Bone marrow (tissue), 2 donors: ENCODE measurements at regions not wholly inside any gene's neighbourhood (a gene's known extent, or its start where the extent isn't known, plus 50 kb on each side); places are given as distances from the start of the nearest gene placed in this dataset.
A peak's percentile ranks its signal among the peaks of the same experiment; 100 is the strongest.
"Not testable (repeated sequence)": the region's sequence is repeated elsewhere in the genome, so short reads cannot be mapped to it uniquely, and the experiment has no call there.

Experiments
- DNase-seq, 2 donors: peaks; one replicate each; lab custom pipeline; 2025; lab: John Stamatoyannopoulos, UW

- DNase-seq, result not testable (repeated sequence)
Observed at GRCh38 chrX:131893857-131894256, 129.2 kb upstream of the STK26 start.

- DNase-seq, result peak in 1 of 2 donors; percentile 43
Observed at GRCh38 chrX:131894995-131895394, 128.1 kb upstream of the STK26 start.

- DNase-seq, result no peak
Observed at GRCh38 chrX:131895807-131896206, 127.3 kb upstream of the STK26 start.

GRCh38 chrX:131901546-131901945, 121.6 kb upstream of the STK26 start:
- DNase-seq, result no peak

GRCh38 chrX:131907488-131908314, 115.4 kb upstream of the STK26 start:
- no peak for DNase-seq

GRCh38 chrX:131910586-131910985, 112.5 kb upstream of the STK26 start:
- DNase-seq, result no peak

GRCh38 chrX:131915488-131915887, 107.6 kb upstream of the STK26 start:
- DNase-seq, result no peak

GRCh38 chrX:131917588-131917987, 105.5 kb upstream of the STK26 start:
- DNase-seq, result no peak

- DNase-seq, result no peak
Observed at GRCh38 chrX:131918839-131919238, 104.3 kb upstream of the STK26 start.

- no peak for DNase-seq
Observed at GRCh38 chrX:131923614-131924250, 99.4 kb upstream of the STK26 start.

- DNase-seq, result no peak
Observed at GRCh38 chrX:131938749-131939148, 84.4 kb upstream of the STK26 start.

GRCh38 chrX:131942034-131942433, 81.1 kb upstream of the STK26 start:
- DNase-seq, result no peak

GRCh38 chrX:131944936-131945902, 77.9 kb upstream of the STK26 start:
- DNase-seq, result no peak

- DNase-seq, result no peak
Observed at GRCh38 chrX:131951166-131951565, 71.9 kb upstream of the STK26 start.

GRCh38 chrX:131955099-131955777, 67.9 kb upstream of the STK26 start:
- no peak for DNase-seq

- no peak for DNase-seq
Observed at GRCh38 chrX:131958724-131959123, 64.4 kb upstream of the STK26 start.

GRCh38 chrX:131970347-131970746, 52.8 kb upstream of the STK26 start:
- peak in 1 of 2 donors; percentile 9 for DNase-seq
